Ovary (tissue), 7 donors: ENCODE measurements at regions not wholly inside any gene's neighbourhood (a gene's known extent, or its start where the extent isn't known, plus 50 kb on each side); places are given as distances from the start of the nearest gene placed in this dataset.

Experiments used
- DNase-seq, 5 donors: peaks; one replicate each; pipeline ENCODE4 v3.0.0-alpha.2; 2019 to 2020
- H3K27ac ChIP-seq, 2 donors: fragments of 200-600 bp; one replicate each; pipeline versions ENCODE4 v1.5.1 to v1.8.0; 2019 to 2022
- H3K27me3 ChIP-seq: fragments of 200-600 bp; one replicate; pipeline ENCODE4 v1.8.0; 2022
- H3K36me3 ChIP-seq: fragments of 200-600 bp; sonication (generic); one replicate; pipeline ENCODE4 v1.5.1; 2019
- H3K4me1 ChIP-seq: one replicate; pipeline ENCODE4 v1.8.1; 2013; ENCODE audit warnings: mild to moderate bottlenecking, moderate library complexity; ENCODE audit not compliant: insufficient read depth
- H3K4me3 ChIP-seq: fragments of 200-600 bp; sonication (generic); one replicate; pipeline ENCODE4 v1.5.1; 2017
- H3K9me3 ChIP-seq, 2 donors: fragments of 200-600 bp in 1 of 2; sonication (generic) in 1 of 2; one replicate each; pipeline versions ENCODE4 v1.5.1 to v1.8.1; 2013 to 2019; ENCODE audit warnings: mild to moderate bottlenecking in 1 of 2, moderate library complexity in 1 of 2
- CTCF ChIP-seq, 3 donors: fragments of 450-650 bp in 2 of 3; fragments of 200-600 bp in 1 of 3; IDR thresholded peaks; one replicate each; pipeline versions ENCODE4 v1.5.1 to v1.8.0; 2016 to 2022; ENCODE audit warnings: antibody characterized with exemption in 3 of 3, mild to moderate bottlenecking in 1 of 3
- EP300 ChIP-seq: sonication (generic); formaldehyde crosslinking; IDR thresholded peaks from one replicate; pipeline ENCODE4 v1.6.1; 2017; ENCODE audit warnings: antibody characterized with exemption
- POLR2A ChIP-seq: fragments of 450-650 bp; IDR thresholded peaks from one replicate; pipeline ENCODE4 v1.6.1; 2017; ENCODE audit warnings: antibody characterized with exemption, mild to moderate bottlenecking, moderate library complexity
- WGBS, 3 donors: extraction: QIAGEN DNeasy Blood & Tissue Kit in 1 of 3; methylation state at CpG; one replicate each; pipeline versions ENCODE4 v1.1.5 to v1.1.7; 2013 to 2017; 5-methylcytosine and 5-hydroxymethylcytosine counted together
- intact Hi-C, 4 donors: fragments of 100-400 bp; cut with DNase I; formaldehyde crosslinking; loops; one replicate each; pipeline versions ENCODE4 v1.11.0 to v1.15.1; 2022 to 2023
- donor health status: DM: no; HTN: no; CAD: no; lungs with moderate emphysema.
- donor health status: DM: no; HTN: no; CAD: no.
- donor health status: Bipolar disorder and iron deficiency.
- donor health status: DM: no; HTN: no; CAD: no.
- donor health status: DM: yes; HTN: yes; CAD: no.

- Histone ChIP-seq H3K4me3 (no peak overlapping the region), H3K9me3 (no peaks in the 10 kb centered on the region), H3K4me1 (peaks cover 1% of the 10 kb centered on the region), H3K27me3 (no peaks in the 10 kb centered on the region), H3K27ac (no peak overlapping the region), H3K36me3 (no peaks in the 10 kb centered on the region)
- intact Hi-C loops, result no loop called here
- no peak for DNase-seq
- WGBS, 3 donors, result 57 to 65% (median 57%) methylated on average over 3 of the region's 3 CpGs
- TF ChIP-seq CTCF (IDR thresholded peaks at IDR 0.05), result no peak
- TF ChIP-seq EP300, result no peak
- TF ChIP-seq POLR2A, result no peak
Measured at GRCh38 chr11:33646629-33647028, 54.0 kb downstream of the C11orf91 start.

- no peak for DNase-seq
- Histone ChIP-seq H3K36me3 (no peaks in the 10 kb centered on the region), H3K4me1 (no peaks in the 10 kb centered on the region), H3K9me3 (no peaks in the 10 kb centered on the region), H3K4me3 (no peak overlapping the region), H3K27me3 (no peaks in the 10 kb centered on the region), H3K27ac (no peak overlapping the region)
- intact Hi-C loops, result no loop called here
- TF ChIP-seq POLR2A (no peak), EP300 (no peak), CTCF (IDR thresholded peaks at IDR 0.05) (no peak)
- WGBS, 3 donors, result 85 to 90% (median 90%) methylated on average over 4 of the region's 4 CpGs
Measured at GRCh38 chr11:33646168-33646567, 54.5 kb downstream of the C11orf91 start.

- 87 to 96% (median 90%) methylated on average over 19 to 20 of the region's 20 CpGs for whole genome bisulfite sequencing, 3 donors
- intact Hi-C loops, result no loop called here
Measured at GRCh38 chr11:33645686-33646085, 54.9 kb downstream of the C11orf91 start.

GRCh38 chr11:33643167-33643824, 57.3 kb downstream of the C11orf91 start:
- no peaks in the 10 kb centered on the region for H3K9me3 ChIP-seq
- 65 to 73% (median 66%) methylated on average over 3 of the region's 3 CpGs for WGBS, 3 donors
- H3K36me3 ChIP-seq, result no peaks in the 10 kb centered on the region
- no peak overlapping the region for H3K4me3 ChIP-seq
- intact Hi-C loops, result no loop called here
- H3K27ac ChIP-seq, result no peak overlapping the region
- TF ChIP-seq EP300 (no peak), CTCF (IDR thresholded peaks at IDR 0.05) (no peak), POLR2A (no peak)
- no peaks in the 10 kb centered on the region for H3K27me3 ChIP-seq
- no peak for DNase-seq
- H3K4me1 ChIP-seq, result no peaks in the 10 kb centered on the region

More at GRCh38 chr11:33645686-33646085, 54.9 kb downstream of the C11orf91 start:
- H3K27me3 ChIP-seq, result no peaks in the 10 kb centered on the region
- TF ChIP-seq CTCF (IDR thresholded peaks at IDR 0.05) (no peak), POLR2A (no peak), EP300 (no peak)
- H3K36me3 ChIP-seq, result no peaks in the 10 kb centered on the region
- H3K4me1 ChIP-seq, result no peaks in the 10 kb centered on the region
- no peaks in the 10 kb centered on the region for H3K9me3 ChIP-seq
- DNase-seq, result no peak
- H3K4me3 ChIP-seq, result no peak overlapping the region
- H3K27ac ChIP-seq, result no peak overlapping the region
